ENCODE measurements at regions not wholly inside any gene's neighbourhood (a gene's known extent, or its start where the extent isn't known, plus 50 kb on each side); places are given as distances from the start of the nearest gene placed in this dataset.

GRCh38 chr2:33859176-33859575 is 260.1 kb upstream of the FAM98A start (continued):
- TF ChIP-seq ZBTB33 (IDR thresholded peaks at IDR 0.05; ENCODE audit: borderline replicate concordance, low read depth): no peak
- TF ChIP-seq USF1 (IDR thresholded peaks at IDR 0.05; ENCODE audit: borderline replicate concordance, low read depth): no peak
- no peak for TF ChIP-seq TCF12 (IDR thresholded peaks at IDR 0.05)
- TF ChIP-seq GATA2 (CRISPR knock-in tag; IDR thresholded peaks at IDR 0.05): no peak
- no peak for TF ChIP-seq NFIC (IDR thresholded peaks at IDR 0.05; ENCODE audit: borderline replicate concordance)
- no peak for TF ChIP-seq MAX (IDR thresholded peaks at IDR 0.05; ENCODE audit: low read depth)

GRCh38 chr2:33848486-33848885 is 249.4 kb upstream of the FAM98A start:
- CTCF ChIA-PET: no interaction called here
- Histone ChIP-seq H3F3A (replicated peaks; ENCODE audit: insufficient read depth) (no peaks in the 10 kb centered on the region), H3K27ac (ENCODE audit: low read depth in 2 of 2, low read length in 1 of 2) (no peak overlapping the region), H3K36me3 (replicated peaks in 1 of 2; ENCODE audit: control insufficient read depth in 1 of 2, insufficient read depth in 2 of 2, low read length in 1 of 2) (no peaks in the 10 kb centered on the region), H3K79me2 (ENCODE audit: insufficient read depth) (no peaks in the 10 kb centered on the region), H3K9me3 (no peaks in the 10 kb centered on the region), H3K4me3 (ENCODE audit: low read depth in 2 of 2, low read length in 1 of 2) (no peak overlapping the region), H4K20me1 (ENCODE audit: insufficient read depth) (no peaks in the 10 kb centered on the region), H2AFZ (ENCODE audit: low read depth) (no peak overlapping the region), H3K9ac (no peak overlapping the region), H3K27me3 (ENCODE audit: insufficient read depth) (no peaks in the 10 kb centered on the region), H3K4me1 (ENCODE audit: control insufficient read depth in 1 of 2, insufficient read depth in 2 of 2, low read depth in 1 of 2, low read length in 1 of 2) (no peaks in the 10 kb centered on the region), H3K4me2 (no peak overlapping the region), H3K9me2 (no peaks in the 10 kb centered on the region)
- POLR2A ChIA-PET: no interaction called here
- WGBS (ENCODE audit: low lambda C conversion rate): 2% methylated on average over 2 of the region's 2 CpGs
- no peak for TF ChIP-seq FOXM1 (IDR thresholded peaks at IDR 0.05; ENCODE audit: low read depth)
- no peak for TF ChIP-seq YY1 (IDR thresholded peaks at IDR 0.05; ENCODE audit: low read depth)
- TF ChIP-seq RFX5 (IDR thresholded peaks at IDR 0.05; ENCODE audit: low read length): no peak
- no peak for TF ChIP-seq ELF1 (IDR thresholded peaks at IDR 0.05)
- TF ChIP-seq CHD2 (IDR thresholded peaks at IDR 0.05; ENCODE audit: low read length, partially characterized antibody): no peak
- no peak for TF ChIP-seq JUND (IDR thresholded peaks at IDR 0.05)
- TF ChIP-seq RXRA (IDR thresholded peaks at IDR 0.05; ENCODE audit: borderline replicate concordance, low read depth): no peak
- TF ChIP-seq PBX3 (IDR thresholded peaks at IDR 0.05): no peak
- TF ChIP-seq USF1 (IDR thresholded peaks at IDR 0.05; ENCODE audit: borderline replicate concordance, low read depth): no peak
- TF ChIP-seq ZBTB33 (IDR thresholded peaks at IDR 0.05; ENCODE audit: borderline replicate concordance, low read depth): no peak
- TF ChIP-seq MXI1 (IDR thresholded peaks at IDR 0.05; ENCODE audit: low read depth, low read length): no peak
- no peak for TF ChIP-seq GATA2 (CRISPR knock-in tag; IDR thresholded peaks at IDR 0.05)
- no peak for TF ChIP-seq FOSL2 (IDR thresholded peaks at IDR 0.05; ENCODE audit: borderline replicate concordance, low read depth)
- no peak for TF ChIP-seq EP300 (IDR thresholded peaks at IDR 0.05; ENCODE audit: borderline replicate concordance in 1 of 2, low read depth in 1 of 2, low read length in 1 of 2)
- TF ChIP-seq REST (IDR thresholded peaks at IDR 0.05; ENCODE audit: low read depth, low read length): no peak
- TF ChIP-seq SIN3A (IDR thresholded peaks at IDR 0.05; ENCODE audit: borderline replicate concordance, low read depth, low read length): no peak
- DNase-seq: no peak

All from SK-N-SH (cell line).